ENCODE measurements at regions not wholly inside any gene's neighbourhood (a gene's known extent, or its start where the extent isn't known, plus 50 kb on each side); places are given as distances from the start of the nearest gene placed in this dataset.

GRCh38 chr10:29751684-29752083, 116.9 kb upstream of the SVIL start:
- no TSS peak for BruUV-seq (replicated peaks)
- intact Hi-C loops (cut with micrococcal nuclease; ENCODE audit: unreplicated experiment) (no loop called here), in situ Hi-C loops (cut with HindIII; ENCODE audit: extremely low pct_ligation_motif_present, low pct_unique_long_range_greater_than_20kb) (no loop called here)
- H3K9ac ChIP-seq (ENCODE audit: insufficient read depth, low read depth, low read length): no peak overlapping the region
- peaks cover 0 to 8% of the 10 kb centered on the region in 2 experiments; a peak in 1 of 5 replicates for H3K27me3 ChIP-seq (ENCODE audit: control insufficient read depth in 1 of 2, insufficient read depth in 2 of 2, low read length in 2 of 2)
- CTCF ChIA-PET (ENCODE audit: low intra/inter-chr PET ratio, low total read pairs): no interaction called here
- FAIRE-seq (no peak), DNase-seq (ENCODE audit: low spot score) (no peak), ATAC-seq (no peak)
- H3K36me3 ChIP-seq (replicated peaks in 1 of 2; ENCODE audit: control insufficient read depth in 1 of 2, insufficient read depth in 2 of 2, low read length in 2 of 2): no peaks in the 10 kb centered on the region
- TF ChIP-seq ZNF230 (CRISPR knock-in tag; IDR thresholded peaks at IDR 0.05) (no peak), ZSCAN25 (CRISPR knock-in tag; IDR thresholded peaks at IDR 0.05) (no peak), MEIS2 (CRISPR knock-in tag; IDR thresholded peaks at IDR 0.05) (no peak), KLF9 (CRISPR knock-in tag; IDR thresholded peaks at IDR 0.05; ENCODE audit: low read depth) (no peak), ZNF101 (CRISPR knock-in tag; IDR thresholded peaks at IDR 0.05; ENCODE audit: borderline replicate concordance, low read depth) (no peak), PRMT3 (CRISPR knock-in tag; IDR thresholded peaks at IDR 0.05; ENCODE audit: borderline replicate concordance, low read depth) (no peak), ZNF569 (CRISPR knock-in tag; IDR thresholded peaks at IDR 0.05; ENCODE audit: borderline replicate concordance) (no peak), NFYB (CRISPR knock-in tag; IDR thresholded peaks at IDR 0.05) (no peak)
- H3K4me2 ChIP-seq (ENCODE audit: low read depth, low read length): no peak overlapping the region
- WGBS (ENCODE audit: low lambda C conversion rate): 21% methylated on average over 4 of the region's 4 CpGs
- H3K9me3 ChIP-seq (ENCODE audit: low read length): no peaks in the 10 kb centered on the region
- no peaks in the 10 kb centered on the region for H4K20me1 ChIP-seq (ENCODE audit: insufficient read depth, low read length)
- POLR2A ChIA-PET: no interaction called here
- H3K79me2 ChIP-seq (ENCODE audit: insufficient read depth, low read length): no peaks in the 10 kb centered on the region
- H3K4me3 ChIP-seq (replicated peaks in 1 of 3; ENCODE audit: insufficient read depth in 1 of 3, low read depth in 2 of 3, low read length in 3 of 3): no peak overlapping the region
- H3K4me1 ChIP-seq (ENCODE audit: insufficient read depth, low read length): no peaks in the 10 kb centered on the region
- no peak overlapping the region for H3K27ac ChIP-seq (ENCODE audit: extremely low read length, insufficient read depth, low read length)
- H2AFZ ChIP-seq (ENCODE audit: low read length): no peak overlapping the region

- no peak for FAIRE-seq
- BruUV-seq (replicated peaks): no TSS peak
- TF ChIP-seq ZNF530 (CRISPR knock-in tag; IDR thresholded peaks at IDR 0.05; ENCODE audit: low read depth): no peak
- TF ChIP-seq MBNL3 (CRISPR knock-in tag; conservative IDR thresholded peaks at IDR 0.05): no peak
- TF ChIP-seq ZNF512 (CRISPR knock-in tag; IDR thresholded peaks at IDR 0.05): no peak
These were observed 116.5 kb upstream of the SVIL start for GRCh38 chr10:29751240-29751639.

More at GRCh38 chr10:29751240-29751639, 116.5 kb upstream of the SVIL start:
- no peaks in the 10 kb centered on the region for H3K4me1 ChIP-seq (ENCODE audit: insufficient read depth, low read length)
- no peak overlapping the region for H3K9ac ChIP-seq (ENCODE audit: insufficient read depth, low read depth, low read length)
- no peak overlapping the region for H3K27ac ChIP-seq (ENCODE audit: extremely low read length, insufficient read depth, low read length)
- intact Hi-C loops (cut with micrococcal nuclease; ENCODE audit: unreplicated experiment): no loop called here
- 77% methylated on average over 2 of the region's 2 CpGs for WGBS (ENCODE audit: low lambda C conversion rate)
- ChIA-PET POLR2A (no interaction called here), CTCF (ENCODE audit: low intra/inter-chr PET ratio, low total read pairs) (no interaction called here)
- no peak overlapping the region for H2AFZ ChIP-seq (ENCODE audit: low read length)
- H3K9me3 ChIP-seq (ENCODE audit: low read length): no peaks in the 10 kb centered on the region
- no peak for DNase-seq (ENCODE audit: low spot score)
- H3K79me2 ChIP-seq (ENCODE audit: insufficient read depth, low read length): no peaks in the 10 kb centered on the region
- H3K4me3 ChIP-seq (replicated peaks in 1 of 3; ENCODE audit: insufficient read depth in 1 of 3, low read depth in 2 of 3, low read length in 3 of 3): no peak overlapping the region
- no peaks in the 10 kb centered on the region for H3K36me3 ChIP-seq (replicated peaks in 1 of 2; ENCODE audit: control insufficient read depth in 1 of 2, insufficient read depth in 2 of 2, low read length in 2 of 2)
- ATAC-seq: no peak
- no peak overlapping the region for H3K4me2 ChIP-seq (ENCODE audit: low read depth, low read length)
- 0 out of 5 replicates have a peak, but pooled peaks cover 0 to 8% of the 10 kb centered on the region in 2 experiments for H3K27me3 ChIP-seq (ENCODE audit: control insufficient read depth in 1 of 2, insufficient read depth in 2 of 2, low read length in 2 of 2)
- in situ Hi-C loops (cut with HindIII; ENCODE audit: extremely low pct_ligation_motif_present, low pct_unique_long_range_greater_than_20kb): no loop called here
- H4K20me1 ChIP-seq (ENCODE audit: insufficient read depth, low read length): no peaks in the 10 kb centered on the region
